Osteocyte (in vitro differentiated cells): ENCODE measurements at regions not wholly inside any gene's neighbourhood (a gene's known extent, or its start where the extent isn't known, plus 50 kb on each side); places are given as distances from the start of the nearest gene placed in this dataset.

Source experiments
- DNase-seq: peaks from one replicate; pipeline ENCODE4 v3.0.0; 2021; ENCODE audit warnings: mixed read lengths; ENCODE audit not compliant: unreplicated experiment; ENCODE audit errors: extremely low spot score
- H3K27ac Mint-ChIP-seq: one replicate; pipeline ENCODE4 v1.8.0; 2021; ENCODE audit warnings: mild to moderate bottlenecking, mixed read lengths; ENCODE audit not compliant: unreplicated experiment
- H3K27me3 Mint-ChIP-seq: one replicate; pipeline ENCODE4 v1.8.0; 2021; ENCODE audit warnings: mixed read lengths; ENCODE audit not compliant: unreplicated experiment
- H3K36me3 Mint-ChIP-seq: one replicate; pipeline ENCODE4 v1.8.0; 2021; ENCODE audit warnings: mixed read lengths; ENCODE audit not compliant: unreplicated experiment
- H3K4me1 Mint-ChIP-seq: one replicate; pipeline ENCODE4 v1.8.0; 2021; ENCODE audit warnings: mixed read lengths; ENCODE audit not compliant: unreplicated experiment
- H3K4me3 Mint-ChIP-seq: one replicate; pipeline ENCODE4 v1.8.0; 2021; ENCODE audit warnings: mild to moderate bottlenecking, moderate library complexity, mixed read lengths; ENCODE audit not compliant: unreplicated experiment
- H3K9me3 Mint-ChIP-seq: one replicate; pipeline ENCODE4 v1.8.0; 2021; ENCODE audit warnings: mixed read lengths; ENCODE audit not compliant: unreplicated experiment
- TF ChIP-seq, protein P1 (sequence below): fragments of 200-600 bp; sonication (generic); IDR thresholded peaks from 2 replicates; pipeline ENCODE4 v1.5.0; 2021; ENCODE audit warnings: antibody characterized with exemption, mild to moderate bottlenecking, moderate library complexity

DNA sequence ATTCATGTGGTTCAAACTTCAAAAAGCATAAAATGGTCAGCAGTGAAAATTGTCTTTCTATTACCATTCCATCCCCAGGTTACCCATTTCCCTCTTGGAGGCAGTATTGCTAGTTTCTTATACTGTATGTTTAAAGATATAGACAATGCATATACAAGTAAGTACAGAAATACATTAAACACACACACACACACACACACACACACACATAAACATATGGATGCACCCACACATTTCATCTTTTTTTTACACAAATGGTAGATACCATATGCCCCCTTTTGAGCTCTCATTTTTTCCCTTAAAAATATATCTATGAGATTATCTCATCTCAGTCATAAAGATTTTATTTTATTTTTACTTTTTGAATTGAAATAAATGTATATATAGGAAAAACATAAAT, 79.7 kb downstream of the NEUROD6 start:
- TF ChIP-seq, protein P1, sequence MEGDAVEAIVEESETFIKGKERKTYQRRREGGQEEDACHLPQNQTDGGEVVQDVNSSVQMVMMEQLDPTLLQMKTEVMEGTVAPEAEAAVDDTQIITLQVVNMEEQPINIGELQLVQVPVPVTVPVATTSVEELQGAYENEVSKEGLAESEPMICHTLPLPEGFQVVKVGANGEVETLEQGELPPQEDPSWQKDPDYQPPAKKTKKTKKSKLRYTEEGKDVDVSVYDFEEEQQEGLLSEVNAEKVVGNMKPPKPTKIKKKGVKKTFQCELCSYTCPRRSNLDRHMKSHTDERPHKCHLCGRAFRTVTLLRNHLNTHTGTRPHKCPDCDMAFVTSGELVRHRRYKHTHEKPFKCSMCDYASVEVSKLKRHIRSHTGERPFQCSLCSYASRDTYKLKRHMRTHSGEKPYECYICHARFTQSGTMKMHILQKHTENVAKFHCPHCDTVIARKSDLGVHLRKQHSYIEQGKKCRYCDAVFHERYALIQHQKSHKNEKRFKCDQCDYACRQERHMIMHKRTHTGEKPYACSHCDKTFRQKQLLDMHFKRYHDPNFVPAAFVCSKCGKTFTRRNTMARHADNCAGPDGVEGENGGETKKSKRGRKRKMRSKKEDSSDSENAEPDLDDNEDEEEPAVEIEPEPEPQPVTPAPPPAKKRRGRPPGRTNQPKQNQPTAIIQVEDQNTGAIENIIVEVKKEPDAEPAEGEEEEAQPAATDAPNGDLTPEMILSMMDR, result no peak
- no peak overlapping the region for H3K4me3 Mint-ChIP-seq
- H3K27me3 Mint-ChIP-seq, result peaks cover 9% of the 10 kb centered on the region
- no peak overlapping the region for H3K27ac Mint-ChIP-seq
- no peaks in the 10 kb centered on the region for H3K9me3 Mint-ChIP-seq
- H3K36me3 Mint-ChIP-seq, result no peaks in the 10 kb centered on the region
- no peak for DNase-seq
- no peaks in the 10 kb centered on the region for H3K4me1 Mint-ChIP-seq

GRCh38 chr7:31258391-31258790, 82.1 kb downstream of the NEUROD6 start:
- Mint-ChIP-seq H3K36me3 (no peaks in the 10 kb centered on the region), H3K9me3 (no peaks in the 10 kb centered on the region), H3K27ac (no peak overlapping the region), H3K27me3 (peaks cover 5% of the 10 kb centered on the region), H3K4me3 (no peak overlapping the region), H3K4me1 (no peaks in the 10 kb centered on the region)
- DNase-seq, result no peak
- TF ChIP-seq, protein P1, result no peak

GRCh38 chr7:31256506-31256905, 84.0 kb downstream of the NEUROD6 start:
- TF ChIP-seq, protein P1, result no peak
- Mint-ChIP-seq H3K4me1 (no peaks in the 10 kb centered on the region), H3K36me3 (no peaks in the 10 kb centered on the region), H3K9me3 (no peaks in the 10 kb centered on the region), H3K27me3 (no peaks in the 10 kb centered on the region), H3K27ac (no peak overlapping the region), H3K4me3 (no peak overlapping the region)
- DNase-seq, result no peak

GRCh38 chr7:31254926-31255325, 85.6 kb downstream of the NEUROD6 start:
- no peaks in the 10 kb centered on the region for H3K36me3 Mint-ChIP-seq

DNA sequence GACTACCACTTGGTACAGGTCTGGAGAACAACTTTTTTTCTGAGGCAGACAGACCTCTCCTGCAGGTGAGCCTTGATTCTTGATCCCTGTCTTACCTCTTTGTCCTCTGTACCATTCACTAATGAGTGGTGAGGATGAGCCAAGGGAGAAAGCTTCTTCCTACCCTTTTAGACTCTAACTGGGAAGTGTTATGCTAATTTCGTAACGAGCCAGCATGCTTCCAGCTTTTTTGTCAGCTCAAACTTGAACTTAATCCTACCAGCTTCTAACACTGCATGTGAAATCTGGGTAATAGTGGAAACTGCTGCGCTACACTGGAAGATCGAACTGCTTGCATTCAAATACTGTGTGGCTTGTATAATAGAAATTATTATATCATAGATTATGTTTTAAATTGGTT, 87.0 kb downstream of the NEUROD6 start:
- peaks cover 8% of the 10 kb centered on the region for H3K27me3 Mint-ChIP-seq
- TF ChIP-seq, protein P1, result no peak
- no peaks in the 10 kb centered on the region for H3K9me3 Mint-ChIP-seq
- no peak overlapping the region for H3K4me3 Mint-ChIP-seq
- H3K27ac Mint-ChIP-seq, result no peak overlapping the region
- no peak for DNase-seq
- H3K36me3 Mint-ChIP-seq, result no peaks in the 10 kb centered on the region
- no peaks in the 10 kb centered on the region for H3K4me1 Mint-ChIP-seq

More at GRCh38 chr7:31254926-31255325, 85.6 kb downstream of the NEUROD6 start:
- DNase-seq, result no peak
- no peaks in the 10 kb centered on the region for H3K9me3 Mint-ChIP-seq
- H3K4me3 Mint-ChIP-seq, result no peak overlapping the region
- no peaks in the 10 kb centered on the region for H3K27me3 Mint-ChIP-seq
- H3K27ac Mint-ChIP-seq, result no peak overlapping the region
- TF ChIP-seq, protein P1, result no peak
- no peaks in the 10 kb centered on the region for H3K4me1 Mint-ChIP-seq
